Liver (tissue), 8 donors: ENCODE measurements at regions not wholly inside any gene's neighbourhood (a gene's known extent, or its start where the extent isn't known, plus 50 kb on each side); places are given as distances from the start of the nearest gene placed in this dataset.

Source experiments
- DNase-seq: peaks from one replicate; pipeline ENCODE4 v3.0.0-alpha.2; 2017; ENCODE audit warnings: low spot score
- H3K27ac ChIP-seq, 2 donors: one replicate each; pipeline ENCODE4 v1.7.0; 2013; ENCODE audit warnings: inconsistent platforms in 2 of 2, low read length in 2 of 2, control low read depth in 1 of 2, low read depth in 1 of 2, mild to moderate bottlenecking in 1 of 2
- H3K27me3 ChIP-seq, 4 donors: one replicate each; pipeline versions ENCODE4 v1.6.1 to v1.7.0; 2013; ENCODE audit warnings: low read length in 3 of 4, inconsistent platforms in 1 of 4, mild to moderate bottlenecking in 1 of 4, moderate library complexity in 1 of 4; ENCODE audit not compliant: control insufficient read depth in 4 of 4, insufficient read depth in 4 of 4
- H3K36me3 ChIP-seq, 4 donors: one replicate each; pipeline versions ENCODE4 v1.6.1 to v1.7.0; 2013; ENCODE audit warnings: low read length in 3 of 4, mild to moderate bottlenecking in 3 of 4, low read depth in 1 of 4, moderate library complexity in 1 of 4; ENCODE audit not compliant: control insufficient read depth in 4 of 4, insufficient read depth in 3 of 4
- H3K4me1 ChIP-seq, 4 donors: one replicate each; pipeline versions ENCODE4 v1.6.1 to v1.7.0; 2013; ENCODE audit warnings: low read length in 3 of 4, mild to moderate bottlenecking in 3 of 4, moderate library complexity in 1 of 4; ENCODE audit not compliant: control insufficient read depth in 4 of 4, insufficient read depth in 4 of 4
- H3K4me3 ChIP-seq, 3 donors: one replicate each; pipeline versions ENCODE4 v1.6.1 to v1.7.0; 2013; ENCODE audit warnings: low read length in 3 of 3, control low read depth in 1 of 3, low read depth in 1 of 3, mild to moderate bottlenecking in 1 of 3
- H3K9ac ChIP-seq, 2 donors: one replicate each; pipeline ENCODE4 v1.7.0; 2013; ENCODE audit warnings: low read length in 2 of 2, mild to moderate bottlenecking in 2 of 2, moderate library complexity in 2 of 2, control low read depth in 1 of 2, low read depth in 1 of 2
- H3K9me3 ChIP-seq, 4 donors: one replicate each; pipeline versions ENCODE4 v1.6.1 to v1.7.0; 2013; ENCODE audit warnings: low read length in 3 of 4; ENCODE audit not compliant: control insufficient read depth in 4 of 4
- EGR1 ChIP-seq, 2 donors: IDR thresholded peaks; 2 replicates each; pipeline ENCODE4 v1.6.1; 2016 to 2018; ENCODE audit warnings: antibody characterized with exemption in 2 of 2, low read depth in 2 of 2
- FOXA1 ChIP-seq: IDR thresholded peaks from 2 replicates; pipeline ENCODE4 v1.6.1; 2016; ENCODE audit warnings: antibody characterized with exemption
- FOXA2 ChIP-seq: IDR thresholded peaks from 2 replicates; pipeline ENCODE4 v1.6.1; 2016; ENCODE audit warnings: antibody characterized with exemption
- GABPA ChIP-seq, 2 donors: IDR thresholded peaks in 1 of 2; conservative IDR thresholded peaks in 1 of 2; 2 replicates each; pipeline ENCODE4 v1.6.1; 2016; ENCODE audit warnings: antibody characterized with exemption in 2 of 2, mild to moderate bottlenecking in 1 of 2, moderate library complexity in 1 of 2
- HNF4A ChIP-seq, 2 donors: conservative IDR thresholded peaks; 2 replicates each; pipeline ENCODE4 v1.6.1; 2016; ENCODE audit warnings: antibody characterized with exemption in 2 of 2, mild to moderate bottlenecking in 2 of 2
- HNF4G ChIP-seq: IDR thresholded peaks from 2 replicates; pipeline ENCODE4 v1.6.1; 2016; ENCODE audit warnings: antibody characterized with exemption
- JUND ChIP-seq, 2 donors: IDR thresholded peaks; 2 replicates each; pipeline ENCODE4 v1.6.1; 2016; ENCODE audit warnings: antibody characterized with exemption in 2 of 2
- NR2F2 ChIP-seq: IDR thresholded peaks from 2 replicates; pipeline ENCODE4 v1.6.1; 2016; ENCODE audit warnings: antibody characterized with exemption
- RAD21 ChIP-seq, 2 donors: IDR thresholded peaks; 2 replicates each; pipeline ENCODE4 v1.6.1; 2016; ENCODE audit warnings: antibody characterized with exemption in 2 of 2, mild to moderate bottlenecking in 2 of 2
- RXRA ChIP-seq, 2 donors: IDR thresholded peaks; 2 replicates each; pipeline ENCODE4 v1.6.1; 2017 to 2018; ENCODE audit warnings: antibody characterized with exemption in 2 of 2, mild to moderate bottlenecking in 1 of 2
- YY1 ChIP-seq: IDR thresholded peaks from 2 replicates; pipeline ENCODE4 v1.6.1; 2016; ENCODE audit warnings: antibody characterized with exemption, mild to moderate bottlenecking
- WGBS: extraction: QIAGEN DNeasy Blood & Tissue Kit; methylation state at CpG from one replicate; pipeline ENCODE4 v1.1.7; 2013; 5-methylcytosine and 5-hydroxymethylcytosine counted together
- TF ChIP-seq, protein P1 (sequence below): IDR thresholded peaks from 2 replicates; pipeline ENCODE4 v1.6.1; 2016; ENCODE audit warnings: antibody characterized with exemption
- TF ChIP-seq, protein P2 (sequence below): IDR thresholded peaks from 2 replicates; pipeline ENCODE4 v1.6.1; 2016; ENCODE audit warnings: antibody characterized with exemption
- TF ChIP-seq, protein P3 (sequence below): IDR thresholded peaks from 2 replicates; pipeline ENCODE4 v1.6.1; 2016; ENCODE audit warnings: antibody characterized with exemption, mild to moderate bottlenecking
- TF ChIP-seq, protein P4 (sequence below): fragments of 150-350 bp; IDR thresholded peaks from 2 replicates; pipeline ENCODE4 v1.5.1; 2017; ENCODE audit warnings: improper control_type of control experiment, low read depth, low read length; ENCODE audit not compliant: missing input control
- TF ChIP-seq, protein P5 (sequence below): IDR thresholded peaks from 2 replicates; pipeline ENCODE4 v1.6.1; 2016; ENCODE audit warnings: antibody characterized with exemption
- donor health status: healthy.
- donor health status: healthy.
- donor health status: healthy.
- donor health status: healthy.
- donor health status: healthy.

DNA sequence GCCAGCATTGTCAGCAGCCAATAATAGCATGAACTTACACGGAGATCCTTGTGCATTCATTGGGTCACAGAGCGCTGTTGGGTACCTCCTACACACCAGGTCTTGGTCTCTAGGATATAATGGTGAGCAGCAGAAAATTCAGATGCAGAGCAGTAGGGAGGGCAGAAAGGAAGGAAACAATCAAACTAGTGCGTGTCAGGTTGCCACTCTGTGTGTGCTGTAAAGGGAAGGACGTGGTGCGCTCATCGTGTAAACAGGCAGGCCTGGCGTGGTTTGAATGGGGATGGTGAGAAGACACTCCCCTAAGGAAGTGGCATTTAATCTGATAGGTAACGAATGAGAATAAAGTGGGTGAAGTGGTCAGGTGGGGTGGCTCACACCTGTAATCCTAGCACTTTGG, 336.4 kb downstream of the CDH26 start:
- Histone ChIP-seq H3K4me3 (no peak overlapping the region), H3K9me3 (peaks cover 3 to 7% (median 4%) of the 10 kb centered on the region in 4 donors), H3K36me3 (no peaks in the 10 kb centered on the region), H3K27me3 (no peaks in the 10 kb centered on the region), H3K9ac (no peak overlapping the region), H3K4me1 (no peaks in the 10 kb centered on the region), H3K27ac (no peak overlapping the region)
- 70% methylated on average over 8 of the region's 8 CpGs for WGBS
- no peak for DNase-seq
- TF ChIP-seq JUND (IDR thresholded peaks at IDR 0.05) = no peak
- TF ChIP-seq, protein P1, sequence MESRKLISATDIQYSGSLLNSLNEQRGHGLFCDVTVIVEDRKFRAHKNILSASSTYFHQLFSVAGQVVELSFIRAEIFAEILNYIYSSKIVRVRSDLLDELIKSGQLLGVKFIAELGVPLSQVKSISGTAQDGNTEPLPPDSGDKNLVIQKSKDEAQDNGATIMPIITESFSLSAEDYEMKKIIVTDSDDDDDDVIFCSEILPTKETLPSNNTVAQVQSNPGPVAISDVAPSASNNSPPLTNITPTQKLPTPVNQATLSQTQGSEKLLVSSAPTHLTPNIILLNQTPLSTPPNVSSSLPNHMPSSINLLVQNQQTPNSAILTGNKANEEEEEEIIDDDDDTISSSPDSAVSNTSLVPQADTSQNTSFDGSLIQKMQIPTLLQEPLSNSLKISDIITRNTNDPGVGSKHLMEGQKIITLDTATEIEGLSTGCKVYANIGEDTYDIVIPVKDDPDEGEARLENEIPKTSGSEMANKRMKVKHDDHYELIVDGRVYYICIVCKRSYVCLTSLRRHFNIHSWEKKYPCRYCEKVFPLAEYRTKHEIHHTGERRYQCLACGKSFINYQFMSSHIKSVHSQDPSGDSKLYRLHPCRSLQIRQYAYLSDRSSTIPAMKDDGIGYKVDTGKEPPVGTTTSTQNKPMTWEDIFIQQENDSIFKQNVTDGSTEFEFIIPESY = no peak
- no peak for TF ChIP-seq RAD21 (IDR thresholded peaks at IDR 0.05)
- TF ChIP-seq, protein P2, sequence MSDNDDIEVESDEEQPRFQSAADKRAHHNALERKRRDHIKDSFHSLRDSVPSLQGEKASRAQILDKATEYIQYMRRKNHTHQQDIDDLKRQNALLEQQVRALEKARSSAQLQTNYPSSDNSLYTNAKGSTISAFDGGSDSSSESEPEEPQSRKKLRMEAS = no peak
- TF ChIP-seq FOXA1 = no peak
- no peak for TF ChIP-seq EGR1 (IDR thresholded peaks at IDR 0.05; ENCODE audit: low read depth in 2 of 2)
- no peak for TF ChIP-seq YY1
- TF ChIP-seq RXRA (IDR thresholded peaks at IDR 0.05) = no peak

DNA sequence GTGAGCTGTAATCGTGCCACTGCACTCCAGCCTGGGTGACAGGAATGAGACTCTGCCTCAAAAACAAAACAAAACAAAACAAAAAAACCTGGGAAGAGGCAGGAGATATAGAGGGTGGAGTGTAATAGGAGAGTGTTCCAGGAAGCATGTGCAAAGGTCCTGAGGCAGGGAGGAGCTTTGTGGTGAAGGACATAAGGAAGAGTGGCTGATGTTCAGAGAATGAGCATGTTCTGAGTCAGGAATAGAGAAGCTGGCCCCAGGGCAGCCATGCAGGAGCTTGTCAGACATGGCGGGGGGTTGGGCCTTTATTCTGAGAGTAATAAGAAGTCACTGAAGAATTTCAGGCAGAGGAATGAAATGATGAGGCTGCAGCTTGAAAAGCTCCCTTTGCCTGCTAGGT, 337.0 kb downstream of the CDH26 start:
- no peak overlapping the region for H3K27ac ChIP-seq
- H3K9me3 ChIP-seq = peaks cover 2 to 6% (median 3%) of the 10 kb centered on the region in 4 donors
- no peaks in the 10 kb centered on the region for H3K36me3 ChIP-seq
- TF ChIP-seq FOXA2 = no peak
- no peak for TF ChIP-seq GABPA (IDR thresholded peaks at IDR 0.05 in 1 of 2, conservative IDR thresholded peaks at IDR 0.05 in 1 of 2)
- TF ChIP-seq, protein P3, sequence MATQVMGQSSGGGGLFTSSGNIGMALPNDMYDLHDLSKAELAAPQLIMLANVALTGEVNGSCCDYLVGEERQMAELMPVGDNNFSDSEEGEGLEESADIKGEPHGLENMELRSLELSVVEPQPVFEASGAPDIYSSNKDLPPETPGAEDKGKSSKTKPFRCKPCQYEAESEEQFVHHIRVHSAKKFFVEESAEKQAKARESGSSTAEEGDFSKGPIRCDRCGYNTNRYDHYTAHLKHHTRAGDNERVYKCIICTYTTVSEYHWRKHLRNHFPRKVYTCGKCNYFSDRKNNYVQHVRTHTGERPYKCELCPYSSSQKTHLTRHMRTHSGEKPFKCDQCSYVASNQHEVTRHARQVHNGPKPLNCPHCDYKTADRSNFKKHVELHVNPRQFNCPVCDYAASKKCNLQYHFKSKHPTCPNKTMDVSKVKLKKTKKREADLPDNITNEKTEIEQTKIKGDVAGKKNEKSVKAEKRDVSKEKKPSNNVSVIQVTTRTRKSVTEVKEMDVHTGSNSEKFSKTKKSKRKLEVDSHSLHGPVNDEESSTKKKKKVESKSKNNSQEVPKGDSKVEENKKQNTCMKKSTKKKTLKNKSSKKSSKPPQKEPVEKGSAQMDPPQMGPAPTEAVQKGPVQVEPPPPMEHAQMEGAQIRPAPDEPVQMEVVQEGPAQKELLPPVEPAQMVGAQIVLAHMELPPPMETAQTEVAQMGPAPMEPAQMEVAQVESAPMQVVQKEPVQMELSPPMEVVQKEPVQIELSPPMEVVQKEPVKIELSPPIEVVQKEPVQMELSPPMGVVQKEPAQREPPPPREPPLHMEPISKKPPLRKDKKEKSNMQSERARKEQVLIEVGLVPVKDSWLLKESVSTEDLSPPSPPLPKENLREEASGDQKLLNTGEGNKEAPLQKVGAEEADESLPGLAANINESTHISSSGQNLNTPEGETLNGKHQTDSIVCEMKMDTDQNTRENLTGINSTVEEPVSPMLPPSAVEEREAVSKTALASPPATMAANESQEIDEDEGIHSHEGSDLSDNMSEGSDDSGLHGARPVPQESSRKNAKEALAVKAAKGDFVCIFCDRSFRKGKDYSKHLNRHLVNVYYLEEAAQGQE = no peak
- TF ChIP-seq, protein P4, sequence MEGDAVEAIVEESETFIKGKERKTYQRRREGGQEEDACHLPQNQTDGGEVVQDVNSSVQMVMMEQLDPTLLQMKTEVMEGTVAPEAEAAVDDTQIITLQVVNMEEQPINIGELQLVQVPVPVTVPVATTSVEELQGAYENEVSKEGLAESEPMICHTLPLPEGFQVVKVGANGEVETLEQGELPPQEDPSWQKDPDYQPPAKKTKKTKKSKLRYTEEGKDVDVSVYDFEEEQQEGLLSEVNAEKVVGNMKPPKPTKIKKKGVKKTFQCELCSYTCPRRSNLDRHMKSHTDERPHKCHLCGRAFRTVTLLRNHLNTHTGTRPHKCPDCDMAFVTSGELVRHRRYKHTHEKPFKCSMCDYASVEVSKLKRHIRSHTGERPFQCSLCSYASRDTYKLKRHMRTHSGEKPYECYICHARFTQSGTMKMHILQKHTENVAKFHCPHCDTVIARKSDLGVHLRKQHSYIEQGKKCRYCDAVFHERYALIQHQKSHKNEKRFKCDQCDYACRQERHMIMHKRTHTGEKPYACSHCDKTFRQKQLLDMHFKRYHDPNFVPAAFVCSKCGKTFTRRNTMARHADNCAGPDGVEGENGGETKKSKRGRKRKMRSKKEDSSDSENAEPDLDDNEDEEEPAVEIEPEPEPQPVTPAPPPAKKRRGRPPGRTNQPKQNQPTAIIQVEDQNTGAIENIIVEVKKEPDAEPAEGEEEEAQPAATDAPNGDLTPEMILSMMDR = no peak
- TF ChIP-seq, protein P1 = no peak
- TF ChIP-seq, protein P5, sequence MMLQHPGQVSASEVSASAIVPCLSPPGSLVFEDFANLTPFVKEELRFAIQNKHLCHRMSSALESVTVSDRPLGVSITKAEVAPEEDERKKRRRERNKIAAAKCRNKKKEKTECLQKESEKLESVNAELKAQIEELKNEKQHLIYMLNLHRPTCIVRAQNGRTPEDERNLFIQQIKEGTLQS = no peak
- no peak for TF ChIP-seq JUND (IDR thresholded peaks at IDR 0.05)
- no peak for TF ChIP-seq NR2F2
- TF ChIP-seq HNF4G = no peak
- TF ChIP-seq FOXA1 = no peak
- no peak for TF ChIP-seq HNF4A (conservative IDR thresholded peaks at IDR 0.05)
- TF ChIP-seq RXRA (IDR thresholded peaks at IDR 0.05) = no peak
- no peak for TF ChIP-seq EGR1 (IDR thresholded peaks at IDR 0.05; ENCODE audit: low read depth in 2 of 2)
- DNase-seq = no peak
- no peaks in the 10 kb centered on the region for H3K27me3 ChIP-seq
- H3K4me3 ChIP-seq = no peak overlapping the region
- no peaks in the 10 kb centered on the region for H3K4me1 ChIP-seq
- H3K9ac ChIP-seq = no peak overlapping the region
- 82% methylated on average over 2 of the region's 2 CpGs for WGBS
